Hematopoietic multipotent progenitor cell treated with erythropoietin and hydrocortisone succinate and interleukin-3 and kit ligand, for 4 days (in vitro differentiated cells): ENCODE measurements at regions not wholly inside any gene's neighbourhood (a gene's known extent, or its start where the extent isn't known, plus 50 kb on each side); places are given as distances from the start of the nearest gene placed in this dataset.
"Not testable (repeated sequence)": the region's sequence is repeated elsewhere in the genome, so short reads cannot be mapped to it uniquely, and the experiment has no call there.

ENCODE experiments used
- DNase-seq: peaks from one replicate; pipeline ENCODE4 v3.0.0-alpha.2; 2015

GRCh38 chr7:17559388-17559787 lies 260.9 kb downstream of the AHR start:
- no peak for DNase-seq

GRCh38 chr7:17560516-17560915 lies 262.1 kb downstream of the AHR start:
- DNase-seq = no peak

DNA sequence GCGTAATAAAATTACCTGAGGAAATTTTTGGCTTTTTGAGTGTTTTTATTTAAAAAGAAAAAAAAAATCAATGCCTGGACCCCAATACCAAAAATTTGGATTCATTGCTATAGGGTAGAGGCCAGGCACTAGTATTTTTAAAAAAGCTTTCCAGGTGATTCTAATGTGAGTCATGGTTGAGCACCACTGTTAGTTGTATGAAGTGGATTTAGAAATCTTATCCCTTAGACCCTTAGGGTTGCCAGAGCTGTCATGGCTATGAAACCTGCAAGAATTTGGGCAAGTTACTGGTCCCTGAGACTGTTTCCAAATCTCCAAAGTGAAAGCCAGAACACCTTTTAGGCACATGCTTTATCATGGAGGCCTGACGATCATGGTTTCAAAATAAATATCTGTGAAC lies 262.5 kb downstream of the AHR start:
- no peak for DNase-seq

DNA sequence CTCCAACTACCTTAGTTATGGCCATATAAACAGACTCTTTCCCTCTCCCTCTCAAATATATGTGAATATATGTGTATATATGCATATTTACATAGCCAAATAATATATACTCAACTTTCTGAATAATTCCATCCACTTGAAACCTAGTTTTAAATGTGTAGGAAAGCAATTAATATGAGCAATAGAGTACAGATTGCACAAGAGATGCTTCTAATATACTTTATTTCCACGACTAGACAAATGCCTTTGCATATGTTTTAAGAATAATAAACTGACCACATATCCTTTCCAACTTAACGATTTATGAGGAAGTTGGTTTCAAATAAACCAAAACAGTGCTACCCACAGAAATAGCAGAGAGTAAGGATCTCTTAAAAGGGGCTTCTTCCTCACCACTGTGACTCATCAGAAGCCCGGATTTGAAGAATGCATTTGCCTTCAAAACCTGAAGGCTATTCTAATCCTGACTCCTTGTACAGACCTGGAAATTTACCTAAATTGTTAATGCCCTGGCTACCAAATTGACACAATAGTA lies 266.3 kb downstream of the AHR start:
- DNase-seq = peak; percentile 78

DNA sequence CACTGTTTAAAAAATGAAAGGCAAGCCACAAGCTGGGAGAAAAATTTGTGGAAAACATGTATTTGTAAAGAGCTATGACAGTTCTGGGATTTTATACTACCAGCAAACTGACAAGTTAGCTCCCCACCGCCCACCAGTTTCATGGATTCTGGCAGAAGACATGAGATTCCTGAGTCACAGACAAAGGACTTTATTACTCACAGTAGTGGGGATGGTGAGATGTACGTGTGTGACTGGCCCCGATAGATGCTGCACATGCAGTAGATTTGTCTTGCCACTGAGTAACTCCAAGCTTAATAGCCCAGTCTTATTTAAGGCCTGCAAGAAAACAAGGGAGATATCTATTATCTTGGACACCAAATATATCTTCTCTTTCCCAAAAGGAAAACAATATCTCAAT lies 281.7 kb downstream of the AHR start:
- DNase-seq = no peak

GRCh38 chr7:17580856-17581255 lies 282.4 kb downstream of the AHR start:
- no peak for DNase-seq

- DNase-seq = no peak
Observed at GRCh38 chr7:17581301-17581700, 282.8 kb downstream of the AHR start.

DNA sequence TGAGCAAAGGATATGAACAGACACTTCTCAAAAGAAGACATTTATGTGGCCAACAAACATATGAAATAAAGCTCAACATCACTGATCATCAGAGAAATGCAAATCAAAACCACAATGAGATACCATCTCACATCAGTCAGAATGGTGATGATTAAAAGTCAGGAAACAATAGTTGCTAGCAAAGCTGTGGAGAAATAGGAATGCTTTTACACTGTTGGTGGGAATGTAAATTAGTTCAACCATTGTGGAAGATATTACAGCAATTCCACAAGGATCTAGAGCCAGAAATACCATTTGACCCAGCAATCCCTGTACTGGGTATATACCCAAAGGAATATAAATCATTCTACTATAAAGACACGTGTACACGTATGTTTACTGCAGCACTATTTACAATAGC lies 284.2 kb downstream of the AHR start:
- not testable (repeated sequence) for DNase-seq

DNA sequence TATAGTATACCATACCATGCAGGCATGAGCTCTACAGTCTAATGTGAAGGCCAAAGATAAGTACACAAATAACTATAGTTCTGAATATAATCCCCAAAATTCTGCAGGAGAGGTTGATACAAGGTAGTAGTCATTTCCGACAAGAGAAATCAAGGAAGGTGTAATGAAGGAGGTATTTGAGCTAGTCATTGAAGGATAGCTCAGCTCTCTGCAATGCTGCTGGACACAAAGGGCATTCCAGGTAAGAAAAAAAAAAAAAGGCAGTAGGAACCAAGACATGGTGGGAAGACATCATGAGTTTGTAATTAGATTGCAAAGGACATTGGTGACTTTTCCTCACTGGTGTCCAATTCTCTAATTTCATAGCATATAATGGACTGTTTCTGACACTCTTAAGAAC lies 285.3 kb downstream of the AHR start:
- DNase-seq = no peak

- no peak for DNase-seq
Observed at GRCh38 chr7:17584822-17585221, 286.4 kb downstream of the AHR start.

DNA sequence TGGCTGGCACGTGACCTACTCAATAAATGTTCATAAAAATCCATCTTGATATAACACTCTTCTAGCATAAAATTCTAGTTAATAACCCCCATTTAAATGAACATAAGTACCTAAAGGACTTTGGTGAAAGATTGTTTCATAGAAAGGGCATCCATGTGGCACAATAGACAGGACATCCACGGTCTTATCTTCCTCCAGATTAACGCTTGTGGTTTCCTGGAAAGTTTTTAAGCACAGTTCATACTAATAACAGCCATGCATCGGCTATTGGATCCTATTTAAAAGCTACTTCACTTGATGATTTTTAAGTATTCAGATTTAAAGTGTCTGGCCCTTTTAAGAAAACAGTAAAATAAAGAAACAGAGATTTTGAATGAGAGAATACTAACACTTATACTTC lies 288.3 kb downstream of the AHR start:
- DNase-seq = peak; percentile 60

GRCh38 chr7:17588730-17589129 lies 290.3 kb downstream of the AHR start:
- no peak for DNase-seq

DNA sequence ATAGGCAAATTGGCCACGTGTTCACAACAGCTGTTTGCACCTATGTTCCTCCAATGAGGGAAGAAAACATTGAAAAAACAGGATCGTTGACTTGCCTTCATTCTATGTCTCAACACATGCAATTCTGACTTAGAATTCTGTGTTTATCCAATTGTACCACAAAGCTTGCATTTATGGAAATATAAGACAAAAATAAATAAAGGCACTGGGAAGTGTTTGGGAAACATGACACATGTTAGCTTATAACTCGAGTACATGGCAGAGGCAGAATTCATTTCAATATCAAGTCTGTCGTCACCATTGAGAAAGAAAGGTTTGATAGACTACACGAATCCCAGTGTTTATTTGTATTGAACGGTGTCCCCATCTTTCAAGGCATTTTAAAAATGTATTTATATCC lies 291.2 kb downstream of the AHR start:
- DNase-seq = no peak

GRCh38 chr7:17590221-17590620 lies 291.8 kb downstream of the AHR start:
- no peak for DNase-seq

GRCh38 chr7:17593819-17594419 lies 295.5 kb downstream of the AHR start:
- no peak for DNase-seq

GRCh38 chr7:17595546-17595945 lies 297.1 kb downstream of the AHR start:
- no peak for DNase-seq

- no peak for DNase-seq
Observed at GRCh38 chr7:17598305-17598704, 299.9 kb downstream of the AHR start.

DNA sequence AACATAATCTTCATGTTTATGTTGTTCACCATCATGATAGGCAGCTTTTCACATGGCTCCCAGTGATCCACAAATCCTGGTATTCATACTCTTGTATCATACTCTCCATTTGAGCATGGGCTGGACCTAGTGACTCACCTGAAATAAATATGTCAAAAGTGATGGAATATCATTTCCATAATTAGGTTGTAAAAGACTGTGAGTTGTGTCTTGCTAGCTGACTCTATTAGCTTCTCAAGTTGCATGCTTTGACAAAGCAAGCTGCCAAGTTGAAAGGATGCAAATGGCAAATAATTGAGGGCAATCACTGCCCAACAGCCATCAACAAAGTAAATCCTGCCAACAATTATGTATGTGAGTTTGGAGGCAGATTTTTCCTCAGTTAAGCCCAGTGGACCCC lies 300.4 kb downstream of the AHR start:
- no peak for DNase-seq

DNA sequence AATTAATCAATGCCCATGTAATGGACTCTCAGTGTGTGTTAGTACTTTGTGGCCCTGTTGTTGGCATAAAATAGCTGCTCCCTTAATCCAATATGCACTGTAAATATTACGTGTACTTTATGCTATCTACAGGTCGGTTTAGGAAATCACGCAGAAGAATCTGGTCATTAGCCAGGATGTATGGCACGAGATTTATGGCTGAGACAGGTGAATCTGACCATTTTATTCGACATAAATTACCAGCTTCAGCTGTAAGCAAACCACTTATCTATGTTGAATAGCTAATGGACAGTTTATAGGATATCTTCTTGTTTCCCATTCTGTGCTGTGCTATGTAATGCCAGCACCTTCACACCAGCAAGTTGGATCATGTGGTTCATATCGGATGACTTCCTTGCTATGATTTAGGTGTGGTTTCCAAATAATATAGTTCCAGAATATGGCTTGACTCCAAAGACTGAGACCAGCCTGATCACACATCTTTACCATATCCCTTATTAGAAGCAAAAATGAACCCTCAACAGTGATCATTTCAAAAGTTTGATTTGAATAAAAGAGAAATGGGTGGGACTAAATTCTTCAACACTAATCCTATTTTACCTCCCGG lies 301.4 kb downstream of the AHR start:
- no peak for DNase-seq

- no peak for DNase-seq
Observed at GRCh38 chr7:17600340-17600752, 301.9 kb downstream of the AHR start.

DNA sequence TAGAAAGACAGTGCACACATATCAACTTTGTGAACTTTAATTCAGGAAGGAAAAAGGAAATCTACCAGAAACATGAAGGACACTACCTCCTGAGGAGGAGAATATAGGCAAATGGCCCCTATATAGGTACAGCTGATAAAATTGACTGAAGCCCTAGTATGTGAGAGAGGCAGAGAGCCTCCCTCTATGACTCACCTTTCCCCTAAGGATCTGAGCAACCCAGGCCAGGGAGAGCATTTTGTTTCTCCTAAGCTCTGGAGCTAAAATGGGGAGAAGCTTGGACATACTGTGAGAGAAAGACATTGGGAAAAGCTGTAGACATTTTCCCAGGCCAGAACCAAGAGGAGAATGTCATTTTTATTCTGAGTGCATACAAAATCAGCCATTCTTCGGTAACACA lies 303.5 kb downstream of the AHR start:
- DNase-seq = no peak

DNA sequence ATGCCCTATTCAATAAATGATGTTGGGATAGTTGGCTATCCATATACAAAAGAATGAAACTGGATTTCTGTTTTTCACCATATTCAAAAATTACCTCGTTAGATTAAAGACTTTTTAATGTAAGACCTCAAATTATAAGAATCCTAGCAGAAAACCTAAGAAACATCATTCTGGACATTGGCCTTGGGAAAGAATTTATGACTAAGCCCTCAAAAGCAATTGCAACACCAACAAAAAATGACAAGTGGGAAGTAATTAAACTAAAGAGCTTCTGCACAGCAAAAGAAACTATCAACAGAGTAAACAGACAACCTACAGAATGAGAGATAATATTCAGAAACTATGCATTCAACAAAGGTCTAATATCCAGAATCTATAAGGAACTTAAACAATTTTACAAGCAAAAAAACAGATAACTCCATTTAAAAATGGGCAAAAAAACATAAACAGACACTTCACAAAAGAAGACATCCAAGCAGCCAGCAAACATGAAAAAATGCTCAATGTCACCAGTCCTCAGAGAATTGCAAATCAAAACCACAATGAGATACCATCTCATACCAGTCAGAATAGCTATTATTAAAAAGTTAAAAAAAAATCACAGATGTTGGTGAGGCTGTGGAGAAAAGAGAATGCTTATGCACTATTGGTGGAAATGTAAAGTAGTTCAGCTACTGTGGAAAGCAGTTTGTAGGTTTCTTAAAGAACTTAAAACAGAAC lies 309.8 kb downstream of the AHR start:
- peak; percentile 28 for DNase-seq

DNA sequence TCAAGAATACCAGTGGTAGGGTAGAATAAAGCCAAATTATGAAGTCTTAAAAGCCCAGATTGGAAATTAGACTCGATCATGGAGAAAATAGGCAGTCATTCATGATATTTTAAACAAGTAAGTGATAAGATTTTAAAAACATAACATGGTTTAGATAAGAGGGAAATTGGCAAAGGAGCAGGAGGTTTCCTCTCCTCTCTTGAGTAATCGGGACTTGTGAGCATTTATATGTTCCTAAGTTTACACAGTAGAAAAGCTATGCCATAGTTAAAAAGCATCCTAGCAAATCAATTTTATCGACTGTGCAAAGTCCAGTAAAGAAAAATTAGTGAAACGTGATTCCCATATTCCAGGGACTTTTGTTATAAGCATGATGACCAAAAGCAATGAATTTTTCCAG lies 313.2 kb downstream of the AHR start:
- DNase-seq = no peak

DNA sequence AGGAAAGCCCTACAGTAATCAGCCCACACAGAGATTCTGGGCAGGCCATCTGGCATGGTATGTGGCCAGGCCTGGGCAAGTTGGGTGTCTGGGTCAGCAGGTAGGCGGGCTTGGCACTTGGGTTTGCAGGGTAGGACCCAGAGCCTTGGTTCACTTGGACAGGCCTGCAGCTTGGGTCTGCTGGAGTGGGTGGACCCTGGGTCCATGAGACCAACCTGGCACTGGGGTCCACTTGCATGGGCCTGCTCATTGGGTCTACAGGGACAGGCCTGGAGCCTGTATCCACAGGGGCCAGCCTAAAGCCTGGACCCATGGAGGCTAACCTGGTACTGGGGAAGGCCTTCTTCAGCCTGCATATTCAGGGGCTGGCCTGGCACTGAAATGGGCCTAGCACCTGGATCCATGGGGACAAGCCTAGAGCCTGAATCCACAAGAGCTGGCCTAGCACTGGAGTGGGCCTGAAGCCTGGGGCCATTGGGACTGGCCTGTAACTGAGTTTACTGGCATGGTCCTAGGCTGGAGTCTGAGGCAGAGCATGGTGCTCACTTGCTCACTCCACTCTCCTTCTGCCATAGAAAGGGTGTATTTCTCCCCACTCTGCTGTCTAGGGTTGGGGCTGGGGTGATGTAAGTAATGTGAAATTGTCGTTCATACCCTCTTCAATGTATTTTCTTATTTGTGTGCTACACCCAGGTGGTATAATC lies 315.0 kb downstream of the AHR start:
- DNase-seq = no peak
